ENCODE measurements at regions not wholly inside any gene's neighbourhood (a gene's known extent, or its start where the extent isn't known, plus 50 kb on each side); places are given as distances from the start of the nearest gene placed in this dataset.

DNA sequence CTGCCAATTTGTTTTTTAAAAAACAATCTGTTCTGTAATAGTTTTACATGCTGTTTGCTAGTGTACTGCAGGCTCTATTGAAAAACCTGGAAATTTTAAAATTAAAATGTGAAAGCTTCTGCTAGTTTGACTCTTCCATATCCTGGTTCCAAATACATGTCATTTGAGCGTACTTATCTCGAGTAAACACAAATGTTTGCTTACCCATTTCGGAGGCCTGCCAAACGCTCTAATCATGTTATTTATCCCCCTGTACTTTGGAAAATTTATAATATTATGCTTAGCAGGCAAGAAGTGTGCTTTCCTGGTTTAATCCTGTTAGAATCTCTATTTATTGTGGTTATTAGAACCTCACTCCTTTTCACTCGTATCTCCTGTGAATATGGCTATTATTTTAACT lies 476.8 kb upstream of the CYLC2 start:
- WGBS, 2 experiments (ENCODE audit: insufficient coverage in 1 of 2, insufficient read length in 1 of 2) = 77 to 83% methylated on average over 2 to 5 of the region's 5 CpGs
- H3K9me3 Mint-ChIP-seq = no peaks in the 10 kb centered on the region

DNA sequence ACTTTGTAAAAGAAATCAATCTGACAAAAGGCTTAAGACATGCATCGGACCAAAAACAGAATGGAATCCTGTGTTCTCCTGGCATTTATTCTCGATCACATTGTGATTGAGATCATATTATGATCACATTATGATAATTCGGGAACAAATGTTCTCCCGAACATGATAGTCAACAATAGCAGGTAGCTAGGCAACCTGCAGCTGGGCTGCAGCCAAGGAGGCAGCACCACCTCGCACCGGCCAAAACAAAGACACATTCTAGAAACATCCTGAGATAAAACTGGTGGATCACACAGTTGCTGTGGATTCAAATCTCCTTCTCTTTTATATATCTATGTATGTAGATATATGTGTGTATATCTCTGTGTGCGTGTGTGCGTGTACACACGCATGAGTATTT lies 480.6 kb upstream of the CYLC2 start:
- Mint-ChIP-seq H3K27ac (no peak overlapping the region), H3K36me3 (ENCODE audit: low read depth) (no peaks in the 10 kb centered on the region), H3K27me3 (ENCODE audit: insufficient read depth) (peaks cover 8% of the 10 kb centered on the region), H3K9me3 (no peaks in the 10 kb centered on the region), H3K4me3 (no peak overlapping the region), H3K4me1 (peaks cover 6% of the 10 kb centered on the region)
- no peak overlapping the region for H3K4me3 ChIP-seq (ENCODE audit: low read length)
- H3K27me3 ChIP-seq (ENCODE audit: control insufficient read depth, insufficient read depth, low read length, poor library complexity, severe bottlenecking) = no peaks in the 10 kb centered on the region
- H3K4me1 ChIP-seq (ENCODE audit: control insufficient read depth, insufficient read depth, low read length) = no peaks in the 10 kb centered on the region
- peaks cover 27% of the 10 kb centered on the region for H3K9me3 ChIP-seq (ENCODE audit: control insufficient read depth, low read length)
- no peak overlapping the region for H3K9ac ChIP-seq (ENCODE audit: extremely low read depth, low read length, poor library complexity, severe bottlenecking)
- no peak for DNase-seq
- H3K27ac ChIP-seq (ENCODE audit: low read depth, low read length) = no peak overlapping the region
- WGBS, 2 experiments (ENCODE audit: insufficient coverage in 1 of 2, insufficient read length in 1 of 2) = 90 to 95% methylated on average over 5 to 9 of the region's 9 CpGs
- no peaks in the 10 kb centered on the region for H3K36me3 ChIP-seq (ENCODE audit: control insufficient read depth, insufficient read depth, low read length)
- TF ChIP-seq, protein P1, sequence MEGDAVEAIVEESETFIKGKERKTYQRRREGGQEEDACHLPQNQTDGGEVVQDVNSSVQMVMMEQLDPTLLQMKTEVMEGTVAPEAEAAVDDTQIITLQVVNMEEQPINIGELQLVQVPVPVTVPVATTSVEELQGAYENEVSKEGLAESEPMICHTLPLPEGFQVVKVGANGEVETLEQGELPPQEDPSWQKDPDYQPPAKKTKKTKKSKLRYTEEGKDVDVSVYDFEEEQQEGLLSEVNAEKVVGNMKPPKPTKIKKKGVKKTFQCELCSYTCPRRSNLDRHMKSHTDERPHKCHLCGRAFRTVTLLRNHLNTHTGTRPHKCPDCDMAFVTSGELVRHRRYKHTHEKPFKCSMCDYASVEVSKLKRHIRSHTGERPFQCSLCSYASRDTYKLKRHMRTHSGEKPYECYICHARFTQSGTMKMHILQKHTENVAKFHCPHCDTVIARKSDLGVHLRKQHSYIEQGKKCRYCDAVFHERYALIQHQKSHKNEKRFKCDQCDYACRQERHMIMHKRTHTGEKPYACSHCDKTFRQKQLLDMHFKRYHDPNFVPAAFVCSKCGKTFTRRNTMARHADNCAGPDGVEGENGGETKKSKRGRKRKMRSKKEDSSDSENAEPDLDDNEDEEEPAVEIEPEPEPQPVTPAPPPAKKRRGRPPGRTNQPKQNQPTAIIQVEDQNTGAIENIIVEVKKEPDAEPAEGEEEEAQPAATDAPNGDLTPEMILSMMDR (conservative IDR thresholded peaks at IDR 0.05) = no peak

More for the DNA sequence above, 476.8 kb upstream of the CYLC2 start:
- no peak overlapping the region for H3K9ac ChIP-seq (ENCODE audit: extremely low read depth, low read length, poor library complexity, severe bottlenecking)
- Mint-ChIP-seq H3K36me3 (ENCODE audit: low read depth) (no peaks in the 10 kb centered on the region), H3K27ac (no peak overlapping the region), H3K4me1 (peaks cover 6% of the 10 kb centered on the region), H3K27me3 (ENCODE audit: insufficient read depth) (peaks cover 8% of the 10 kb centered on the region), H3K4me3 (no peak overlapping the region)
- no peak overlapping the region for H3K4me3 ChIP-seq (ENCODE audit: low read length)
- peaks cover 29% of the 10 kb centered on the region for H3K9me3 ChIP-seq (ENCODE audit: control insufficient read depth, low read length)
- TF ChIP-seq, protein P1 (conservative IDR thresholded peaks at IDR 0.05) = no peak
- H3K27me3 ChIP-seq (ENCODE audit: control insufficient read depth, insufficient read depth, low read length, poor library complexity, severe bottlenecking) = no peaks in the 10 kb centered on the region
- H3K27ac ChIP-seq (ENCODE audit: low read depth, low read length) = no peak overlapping the region
- no peak for DNase-seq
- H3K36me3 ChIP-seq (ENCODE audit: control insufficient read depth, insufficient read depth, low read length) = no peaks in the 10 kb centered on the region
- H3K4me1 ChIP-seq (ENCODE audit: control insufficient read depth, insufficient read depth, low read length) = no peaks in the 10 kb centered on the region

DNA sequence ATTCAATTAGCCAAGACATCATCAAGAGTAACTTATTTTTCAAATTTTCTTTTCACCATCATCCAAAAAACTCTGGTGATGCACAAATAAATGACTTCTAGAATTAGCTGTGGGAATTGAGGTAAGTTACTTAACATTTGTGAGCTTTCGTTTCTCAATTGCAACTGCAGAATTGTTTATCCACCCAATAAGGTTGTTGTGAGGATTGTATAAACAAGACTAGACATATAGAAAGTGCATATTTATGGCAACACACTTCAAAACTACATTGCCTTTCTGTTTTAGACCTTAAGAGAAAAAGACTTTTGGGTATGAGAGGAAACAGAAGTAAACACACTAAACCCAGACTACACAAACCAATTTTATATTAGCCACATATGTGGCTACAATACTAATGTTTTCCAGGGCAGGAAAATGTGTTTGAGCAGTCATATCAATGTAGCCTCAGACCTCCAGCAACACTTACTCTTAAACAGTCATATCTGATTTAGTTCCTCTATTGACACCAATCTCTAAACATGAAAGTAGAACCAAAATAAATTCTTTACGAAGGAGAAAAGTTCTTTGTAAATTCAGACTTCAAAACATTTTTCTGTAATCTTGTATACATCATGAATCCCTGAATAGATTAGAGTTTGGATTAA lies 488.0 kb upstream of the CYLC2 start:
- H3K36me3 ChIP-seq (ENCODE audit: control insufficient read depth, insufficient read depth, low read length) = no peaks in the 10 kb centered on the region
- H3K4me1 Mint-ChIP-seq = peaks cover 2% of the 10 kb centered on the region
- no peaks in the 10 kb centered on the region for H3K36me3 Mint-ChIP-seq (ENCODE audit: low read depth)
- no peaks in the 10 kb centered on the region for H3K27me3 Mint-ChIP-seq (ENCODE audit: insufficient read depth)
- 85% methylated on average over 2 of the region's 2 CpGs; no CpG with 5 or more reads in 1 of the 2 experiments for WGBS, 2 experiments (ENCODE audit: insufficient coverage in 1 of 2, insufficient read length in 1 of 2)
- H3K27me3 ChIP-seq (ENCODE audit: control insufficient read depth, insufficient read depth, low read length, poor library complexity, severe bottlenecking) = no peaks in the 10 kb centered on the region
- no peak for DNase-seq
- H3K27ac ChIP-seq (ENCODE audit: low read depth, low read length) = no peak overlapping the region
- H3K4me3 Mint-ChIP-seq = no peak overlapping the region
- TF ChIP-seq, protein P1 (conservative IDR thresholded peaks at IDR 0.05) = no peak
- no peaks in the 10 kb centered on the region for H3K9me3 Mint-ChIP-seq
- peaks cover 24% of the 10 kb centered on the region for H3K9me3 ChIP-seq (ENCODE audit: control insufficient read depth, low read length)
- no peaks in the 10 kb centered on the region for H3K4me1 ChIP-seq (ENCODE audit: control insufficient read depth, insufficient read depth, low read length)
- H3K9ac ChIP-seq (ENCODE audit: extremely low read depth, low read length, poor library complexity, severe bottlenecking) = no peak overlapping the region
- H3K4me3 ChIP-seq (ENCODE audit: low read length) = no peak overlapping the region
- H3K27ac Mint-ChIP-seq = no peak overlapping the region
